ENCODE measurements at regions not wholly inside any gene's neighbourhood (a gene's known extent, or its start where the extent isn't known, plus 50 kb on each side); places are given as distances from the start of the nearest gene placed in this dataset.

- no peak for DNase-seq (ENCODE audit: low read depth in 2 of 2)
Observed at GRCh38 chr13:39858794-39859193, 203.3 kb downstream of the COG6 start.

- no peak for DNase-seq (ENCODE audit: low read depth in 2 of 2)
Observed at GRCh38 chr13:39859898-39860297, 204.4 kb downstream of the COG6 start.

GRCh38 chr13:39862900-39863299 lies 207.4 kb downstream of the COG6 start:
- no peak for DNase-seq (ENCODE audit: low read depth in 2 of 2)

- DNase-seq (ENCODE audit: low read depth in 2 of 2), result no peak
Observed at GRCh38 chr13:39864221-39864620, 208.8 kb downstream of the COG6 start.

- DNase-seq (ENCODE audit: low read depth in 2 of 2), result no peak
Observed at GRCh38 chr13:39866722-39867121, 211.3 kb downstream of the COG6 start.

- no peak for DNase-seq (ENCODE audit: low read depth in 2 of 2)
Observed at GRCh38 chr13:39867807-39868206, 212.3 kb downstream of the COG6 start.

- no peak for DNase-seq (ENCODE audit: low read depth in 2 of 2)
Observed at GRCh38 chr13:39870197-39870747, 214.8 kb downstream of the COG6 start.

- no peak for DNase-seq (ENCODE audit: low read depth in 2 of 2)
Observed at GRCh38 chr13:39874331-39875053, 219.0 kb downstream of the COG6 start.

- DNase-seq (ENCODE audit: low read depth in 2 of 2), result no peak
Observed at GRCh38 chr13:39875111-39875987, 219.9 kb downstream of the COG6 start.

- DNase-seq (ENCODE audit: low read depth in 2 of 2), result no peak
Observed at GRCh38 chr13:39876258-39876657, 220.8 kb downstream of the COG6 start.

GRCh38 chr13:39877134-39877533 lies 221.7 kb downstream of the COG6 start:
- DNase-seq (ENCODE audit: low read depth in 2 of 2), result no peak

GRCh38 chr13:39879286-39880035 lies 224.0 kb downstream of the COG6 start:
- no peak for DNase-seq (ENCODE audit: low read depth in 2 of 2)

- DNase-seq (ENCODE audit: low read depth in 2 of 2), result no peak
Observed at GRCh38 chr13:39881383-39881782, 225.9 kb downstream of the COG6 start.

- DNase-seq (ENCODE audit: low read depth in 2 of 2), result no peak
Observed at GRCh38 chr13:39881887-39882286, 226.4 kb downstream of the COG6 start.

- no peak for DNase-seq (ENCODE audit: low read depth in 2 of 2)
Observed at GRCh38 chr13:39884166-39884565, 228.7 kb downstream of the COG6 start.

- no peak for DNase-seq (ENCODE audit: low read depth in 2 of 2)
Observed at GRCh38 chr13:39886336-39886735, 230.9 kb downstream of the COG6 start.

- DNase-seq (ENCODE audit: low read depth in 2 of 2), result no peak
Observed at GRCh38 chr13:39887387-39887786, 231.9 kb downstream of the COG6 start.

- DNase-seq (ENCODE audit: low read depth in 2 of 2), result no peak
Observed at GRCh38 chr13:39888865-39889810, 233.7 kb downstream of the COG6 start.

- DNase-seq (ENCODE audit: low read depth in 2 of 2), result no peak
Observed at GRCh38 chr13:39890537-39890936, 235.1 kb downstream of the COG6 start.

- no peak for DNase-seq (ENCODE audit: low read depth in 2 of 2)
Observed at GRCh38 chr13:39892721-39893685, 237.5 kb downstream of the COG6 start.
